Nucleus accumbens (tissue), 56 donors: ENCODE measurements at regions not wholly inside any gene's neighbourhood (a gene's known extent, or its start where the extent isn't known, plus 50 kb on each side); places are given as distances from the start of the nearest gene placed in this dataset.

ENCODE experiments used
- DNase-seq, 56 donors: peaks; one replicate each; lab custom pipeline; 2025; lab: John Stamatoyannopoulos, UW

DNA sequence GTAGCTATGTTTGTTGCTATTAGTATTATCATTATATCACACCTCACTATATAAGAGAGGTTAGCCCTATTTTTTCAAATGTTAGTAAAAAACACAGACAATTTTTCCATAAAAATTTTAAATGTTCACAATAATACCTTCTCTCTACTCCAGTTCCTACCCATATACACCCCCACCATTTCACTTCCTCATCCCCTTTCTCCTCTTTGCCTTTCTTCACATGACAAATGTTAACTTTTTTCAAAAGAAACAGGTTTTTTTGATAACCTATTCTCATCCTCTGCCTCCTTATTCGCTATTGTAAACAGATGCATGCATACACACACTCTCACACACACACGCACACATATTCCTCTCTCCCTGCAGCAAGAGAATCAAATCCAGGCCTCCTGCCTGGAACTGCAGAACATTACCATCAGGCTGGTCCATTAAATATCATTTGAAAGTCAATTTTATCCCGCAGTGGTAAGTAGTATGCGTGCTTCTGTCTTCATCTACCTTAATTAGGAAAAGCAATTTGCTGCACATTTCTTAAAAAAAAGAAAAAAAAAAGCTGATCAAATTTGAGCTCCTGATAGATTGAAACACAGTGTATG lies 55.5 kb downstream of the MID1IP1 start:
- no peak for DNase-seq

DNA sequence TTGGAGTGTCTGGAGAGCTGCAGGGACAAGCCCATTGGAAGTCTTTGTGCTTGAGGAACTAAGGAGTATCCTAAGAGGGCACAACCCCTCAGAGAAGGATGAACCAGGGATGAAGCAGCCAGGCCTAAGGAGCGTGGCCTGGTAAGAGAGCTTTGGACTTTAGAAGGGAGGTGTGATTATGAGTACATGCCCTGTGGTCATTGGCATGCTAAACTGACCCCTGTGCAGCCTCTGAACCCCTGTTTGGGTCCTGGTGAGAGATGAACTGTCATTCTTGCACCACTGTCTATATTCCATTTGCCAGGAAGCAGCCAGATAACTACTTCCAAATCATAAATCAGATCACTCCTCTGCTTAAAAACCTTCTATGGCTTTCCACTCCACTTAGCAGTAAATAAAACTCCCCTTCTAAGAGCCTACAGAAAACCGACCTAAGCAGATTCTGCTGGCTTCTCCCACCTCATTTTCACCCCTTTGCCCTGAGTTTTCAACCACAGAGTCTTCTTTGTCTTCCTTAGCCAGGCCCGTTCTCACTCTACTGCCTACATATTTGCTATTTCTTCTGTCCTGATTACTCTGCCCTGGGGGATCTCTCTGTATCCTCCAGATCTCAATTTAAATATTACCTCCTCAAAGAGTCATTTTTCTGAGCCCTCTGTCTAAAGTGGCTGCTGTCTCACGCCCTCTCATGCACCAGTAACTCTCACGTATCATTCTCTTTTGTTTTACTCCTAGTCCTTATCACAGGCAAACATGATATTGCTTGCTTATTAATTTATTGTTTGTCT lies 56.7 kb downstream of the MID1IP1 start:
- DNase-seq, result no peak

DNA sequence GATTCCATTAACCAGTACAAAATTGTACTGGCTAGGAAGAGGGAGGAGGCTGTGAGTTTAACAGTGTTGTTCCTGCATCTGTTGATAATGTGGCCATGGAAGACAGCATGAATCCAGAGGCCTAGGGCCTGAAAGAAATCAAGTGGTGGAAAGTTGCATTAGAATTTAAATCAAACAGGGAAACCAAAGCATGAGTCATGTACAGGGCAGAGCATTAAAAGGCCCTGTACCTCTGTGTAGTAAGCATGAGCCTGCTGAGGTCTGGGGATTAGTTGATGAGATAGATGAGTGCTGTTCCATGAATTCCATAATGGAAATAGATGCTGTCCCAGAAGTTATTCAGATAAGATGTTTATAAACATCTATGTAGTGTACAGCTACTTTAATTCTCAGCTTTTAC lies 58.3 kb downstream of the MID1IP1 start:
- DNase-seq, result no peak

DNA sequence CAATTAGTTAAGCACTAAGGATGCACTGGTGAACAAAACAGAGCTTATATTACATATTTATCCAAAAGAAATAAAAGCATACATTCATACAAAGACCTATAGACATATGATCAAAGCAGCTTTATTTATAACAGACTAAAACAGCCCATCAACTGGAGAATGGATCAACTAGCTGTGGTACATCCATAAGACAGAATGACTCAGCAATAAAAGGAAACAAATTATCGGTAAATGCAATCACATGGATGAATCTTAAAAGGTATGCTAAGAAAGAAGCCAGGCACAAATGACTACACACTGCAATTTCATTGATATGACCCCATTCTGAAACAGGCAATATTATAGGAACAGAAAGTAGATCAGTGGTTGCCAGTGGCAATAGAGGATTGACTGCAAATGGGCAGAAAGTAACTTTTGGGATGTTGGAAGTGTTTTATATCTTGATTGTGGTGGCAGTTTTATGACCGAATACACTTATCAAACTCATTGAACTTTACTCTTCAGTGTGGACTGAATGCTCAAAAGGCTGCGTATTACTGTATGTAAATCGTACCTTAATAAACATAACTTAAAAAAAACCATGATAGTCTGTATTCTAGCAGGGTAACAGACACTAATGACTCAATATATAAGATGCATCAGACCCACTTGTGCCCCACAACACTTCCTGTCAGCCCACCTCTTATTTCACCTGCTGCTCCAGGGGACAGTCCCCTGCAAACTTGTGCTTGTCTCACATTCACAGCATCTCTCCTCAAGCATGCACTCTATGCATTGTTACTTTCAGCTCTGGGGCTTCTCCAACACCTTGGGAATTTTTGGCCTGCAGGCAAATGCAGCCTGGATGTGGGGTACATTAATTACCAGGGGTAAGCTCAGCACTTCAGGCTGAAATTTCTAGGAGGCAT lies 59.1 kb downstream of the MID1IP1 start:
- DNase-seq, result no peak

DNA sequence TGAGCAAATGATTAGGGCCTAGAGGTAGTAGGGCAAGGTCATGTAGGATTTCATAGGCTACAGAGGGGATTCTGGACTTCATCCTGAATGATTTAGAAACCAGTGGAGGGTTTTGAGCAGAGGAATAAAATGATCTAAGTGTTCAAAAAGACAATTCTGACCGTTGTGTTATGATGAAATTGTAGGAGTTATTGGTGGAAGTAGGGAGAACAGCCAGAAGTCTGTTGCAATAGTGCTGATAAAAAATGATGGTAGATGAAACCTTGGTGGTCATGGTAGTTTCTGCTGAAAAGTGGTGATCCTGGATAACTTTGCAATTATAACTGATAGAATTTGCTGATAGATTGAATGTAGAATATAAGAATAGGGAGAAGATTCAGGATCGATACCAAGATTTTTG lies 60.2 kb downstream of the MID1IP1 start:
- no peak for DNase-seq

DNA sequence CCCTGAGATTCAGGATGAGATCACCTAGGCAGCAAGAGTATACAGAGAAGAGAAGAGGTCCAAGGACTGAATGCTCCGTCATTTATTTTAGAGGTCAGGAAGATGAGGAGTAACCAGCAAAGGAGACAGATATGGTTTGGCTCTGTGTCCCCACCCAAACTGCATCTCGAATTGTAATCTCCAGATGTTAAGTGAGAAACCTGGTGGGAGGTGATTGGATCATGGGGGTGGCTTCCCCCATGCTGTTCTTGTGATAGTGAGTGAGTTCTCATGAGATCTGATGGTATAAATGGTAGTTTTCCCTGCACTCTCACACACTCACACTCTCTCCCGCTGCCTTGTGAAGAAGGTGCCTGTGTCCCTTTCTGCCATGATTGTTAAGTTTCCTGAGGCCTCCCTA lies 60.8 kb downstream of the MID1IP1 start:
- no peak for DNase-seq

DNA sequence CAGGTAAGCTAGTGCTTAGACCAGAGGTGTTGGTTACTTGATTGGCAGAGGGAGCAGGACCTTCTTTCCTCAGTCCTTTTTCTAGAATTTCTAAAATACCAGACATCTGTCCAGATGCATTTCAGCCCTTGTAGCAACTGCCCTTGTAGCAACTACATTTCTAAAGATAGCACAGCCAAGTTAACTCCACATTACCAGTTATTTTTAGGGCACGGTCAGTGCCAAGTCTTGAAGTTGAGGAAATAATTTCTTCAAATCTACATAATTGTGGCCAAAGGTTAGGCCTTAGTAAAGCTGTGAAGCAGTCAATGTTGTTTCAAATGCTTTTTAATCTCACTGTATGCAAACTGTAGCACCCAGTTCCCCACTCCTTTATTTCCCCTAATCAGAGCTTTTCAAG lies 62.9 kb downstream of the MID1IP1 start:
- DNase-seq, result no peak

DNA sequence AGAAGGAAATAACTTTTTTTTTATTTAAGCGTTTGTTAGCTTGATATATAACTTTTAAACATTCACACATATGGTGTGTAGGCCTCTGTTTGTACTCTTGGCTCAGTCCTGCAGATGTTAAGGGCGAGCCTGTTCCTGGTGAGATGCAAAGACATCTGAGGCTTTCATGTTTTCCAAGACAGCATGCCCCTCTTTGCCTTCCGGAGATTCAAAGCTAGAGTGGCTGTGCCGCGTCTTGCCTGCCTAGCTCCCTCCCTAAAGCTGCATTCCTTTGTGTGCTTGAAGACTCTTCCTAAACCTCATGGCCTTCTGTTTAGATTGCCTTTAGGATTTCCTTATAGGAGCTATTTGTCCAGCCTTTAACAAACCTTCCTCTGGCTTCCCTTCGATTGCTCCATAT lies 67.1 kb downstream of the MID1IP1 start:
- no peak for DNase-seq

DNA sequence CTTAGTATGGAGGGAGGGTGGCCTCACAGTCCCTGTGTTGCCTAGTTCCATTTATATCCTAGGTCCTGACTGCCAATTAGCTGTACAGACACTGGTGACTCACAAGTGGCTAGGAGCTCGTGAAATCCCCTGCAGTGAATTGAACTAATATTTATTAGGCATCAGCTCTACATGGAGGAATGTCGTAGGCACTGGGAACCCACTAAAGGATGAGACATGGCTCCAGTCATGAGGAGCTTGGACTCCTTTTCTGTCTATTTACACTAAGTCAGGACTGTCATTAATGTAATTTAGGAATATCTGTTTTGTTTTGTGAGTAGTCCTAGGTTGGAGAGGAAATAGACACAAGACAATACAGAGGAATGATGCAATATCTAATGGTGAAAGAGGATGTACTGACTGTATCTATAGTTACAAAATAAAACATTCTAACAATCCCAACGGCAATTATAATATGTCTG lies 67.7 kb downstream of the MID1IP1 start:
- peak in 1 of 56 donors; percentile 1 for DNase-seq

DNA sequence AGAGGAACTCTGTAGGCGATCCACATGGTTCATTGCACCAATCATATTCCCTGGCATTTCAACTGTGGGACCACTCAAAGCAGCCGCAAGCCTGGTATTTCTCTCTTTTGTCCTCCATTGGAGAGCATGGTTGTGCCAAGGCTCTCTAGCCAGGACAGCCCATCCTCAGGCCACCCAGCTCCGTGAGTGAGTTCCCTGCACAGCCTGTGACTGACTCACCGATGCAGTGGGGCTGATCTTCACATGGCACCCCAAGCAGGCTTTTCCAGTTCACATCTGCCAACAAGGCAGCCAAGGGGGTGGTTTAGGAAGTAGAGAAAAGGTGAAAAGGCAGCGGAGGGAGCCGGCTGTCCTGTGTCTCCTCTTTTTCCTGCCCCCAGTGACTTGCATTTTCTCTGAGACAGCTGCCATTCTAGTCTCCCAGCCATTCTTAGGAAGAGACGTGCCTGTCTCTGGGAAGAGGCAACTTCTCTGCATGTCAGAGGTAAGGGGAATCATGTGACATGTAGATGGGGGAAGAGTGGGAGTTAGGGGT lies 69.2 kb downstream of the MID1IP1 start:
- DNase-seq, result no peak

DNA sequence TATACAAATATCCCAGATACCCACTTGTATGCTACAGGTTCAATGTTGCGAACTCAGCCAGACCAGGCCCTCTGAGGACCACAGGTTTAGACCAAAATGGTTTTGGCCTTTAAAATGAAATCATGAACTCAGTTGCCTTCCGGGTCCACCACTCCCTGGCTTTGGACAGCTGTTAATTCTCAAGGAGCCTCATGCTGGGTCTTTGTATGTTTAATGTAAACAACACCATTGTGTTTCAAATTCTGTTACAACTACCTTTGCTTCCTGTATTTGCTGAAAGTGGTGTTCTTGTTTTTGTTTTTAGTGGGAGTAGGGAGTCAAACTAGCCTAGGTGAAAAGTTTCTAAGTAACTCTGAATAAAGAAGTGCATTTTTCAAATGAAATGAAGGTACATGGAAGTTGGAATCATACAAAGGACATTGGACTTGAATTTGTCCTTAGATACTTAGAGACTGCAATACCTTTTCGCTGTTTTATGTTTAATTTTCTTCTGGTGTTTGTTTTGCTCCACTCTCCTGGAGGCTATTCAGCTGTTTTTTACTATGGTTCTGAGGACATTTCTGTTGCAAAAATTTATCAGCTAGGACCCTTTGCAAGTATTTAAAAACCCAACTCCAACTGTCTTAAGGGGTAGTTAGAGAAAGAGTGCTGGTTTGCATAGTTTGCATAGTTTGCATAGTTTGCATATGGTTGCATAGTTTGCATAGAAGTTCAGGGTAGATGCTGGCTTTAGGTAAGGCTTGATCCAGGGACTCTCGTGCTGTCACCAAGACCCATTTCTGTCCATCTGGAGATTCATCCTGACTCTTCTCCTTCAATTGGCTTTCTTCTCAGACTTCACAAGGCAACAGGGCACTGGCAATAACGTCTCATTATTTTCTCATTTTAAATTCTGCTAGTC lies 70.1 kb downstream of the MID1IP1 start:
- DNase-seq, result no peak

DNA sequence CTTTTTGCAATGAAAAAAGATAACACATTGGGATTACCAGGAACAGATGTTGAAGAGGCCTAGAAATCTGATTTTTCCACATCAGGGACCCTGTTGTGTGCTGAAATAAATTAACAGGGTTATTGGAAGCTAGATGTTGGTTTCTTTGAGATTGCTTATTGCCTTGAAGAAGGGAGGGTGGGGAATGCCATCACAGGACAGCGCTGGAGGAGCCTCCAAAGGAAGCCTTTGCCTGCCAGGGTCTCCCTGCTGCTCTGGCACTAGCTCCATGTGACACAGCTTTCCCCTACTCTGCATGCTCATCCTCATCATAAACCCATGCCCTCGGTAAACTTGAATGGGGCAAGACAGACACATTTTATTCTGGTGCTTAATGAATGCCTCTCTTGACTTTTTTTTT lies 76.1 kb downstream of the MID1IP1 start:
- no peak for DNase-seq

DNA sequence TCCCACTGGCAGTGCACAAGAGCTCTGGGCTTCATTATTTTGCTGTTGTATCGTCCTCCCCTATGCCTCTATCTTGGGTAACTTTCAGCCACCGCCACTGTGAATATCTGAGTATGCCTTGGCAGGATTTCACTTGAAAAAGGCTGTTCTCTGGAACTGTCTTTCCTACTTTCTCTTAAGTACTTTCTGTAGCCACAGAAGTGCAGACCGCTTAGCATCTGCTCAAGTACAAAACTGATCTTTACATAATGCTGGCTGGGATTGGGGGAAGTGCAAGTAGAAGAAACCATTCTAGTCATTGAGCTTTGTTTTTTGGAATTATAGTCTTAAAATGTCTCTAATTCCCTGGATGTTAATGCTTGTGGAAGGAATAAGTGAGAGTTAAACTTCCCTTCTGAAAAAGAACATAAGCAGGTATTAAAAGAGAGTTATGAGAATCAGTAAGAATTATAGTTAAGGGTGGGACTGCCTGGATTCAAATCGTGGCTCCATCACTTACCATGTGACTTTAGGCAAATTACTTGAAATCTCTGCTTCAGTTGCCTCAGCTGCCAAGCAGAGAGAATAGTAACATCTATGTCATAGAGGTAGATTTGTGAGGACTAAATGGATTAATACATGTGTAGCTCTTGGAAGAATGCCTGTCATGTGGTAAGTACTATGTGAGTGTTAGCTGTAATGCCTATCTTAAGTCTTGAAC lies 77.5 kb downstream of the MID1IP1 start:
- no peak for DNase-seq

DNA sequence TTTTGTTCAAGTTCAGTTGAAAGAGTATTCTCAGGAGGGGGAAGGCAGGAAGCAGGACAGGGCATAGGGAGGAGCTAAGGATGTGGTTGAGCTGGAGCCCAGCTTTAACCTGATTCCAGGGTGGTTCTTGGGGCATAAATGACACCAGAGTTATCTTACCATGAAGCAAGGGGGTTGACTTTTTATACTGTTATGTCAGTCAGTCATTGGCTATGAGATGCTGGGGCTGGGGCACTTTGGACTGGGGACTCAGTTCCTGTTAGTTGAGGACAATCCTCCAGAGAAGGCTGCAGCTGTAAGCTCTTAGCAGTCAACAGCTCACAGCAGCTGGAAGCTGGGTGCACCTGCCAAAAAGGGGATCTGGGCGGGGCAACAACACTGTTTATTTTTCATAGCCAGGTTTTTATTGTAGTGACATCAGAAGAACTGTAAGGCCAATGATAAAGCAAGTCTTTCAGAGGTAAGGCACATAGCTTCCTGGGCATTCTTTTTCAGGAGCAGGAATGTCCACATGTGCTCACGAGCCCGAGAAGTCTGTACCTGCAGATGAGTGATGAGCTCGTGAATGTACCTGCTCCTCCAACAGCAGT lies 78.5 kb downstream of the MID1IP1 start:
- DNase-seq, result no peak

DNA sequence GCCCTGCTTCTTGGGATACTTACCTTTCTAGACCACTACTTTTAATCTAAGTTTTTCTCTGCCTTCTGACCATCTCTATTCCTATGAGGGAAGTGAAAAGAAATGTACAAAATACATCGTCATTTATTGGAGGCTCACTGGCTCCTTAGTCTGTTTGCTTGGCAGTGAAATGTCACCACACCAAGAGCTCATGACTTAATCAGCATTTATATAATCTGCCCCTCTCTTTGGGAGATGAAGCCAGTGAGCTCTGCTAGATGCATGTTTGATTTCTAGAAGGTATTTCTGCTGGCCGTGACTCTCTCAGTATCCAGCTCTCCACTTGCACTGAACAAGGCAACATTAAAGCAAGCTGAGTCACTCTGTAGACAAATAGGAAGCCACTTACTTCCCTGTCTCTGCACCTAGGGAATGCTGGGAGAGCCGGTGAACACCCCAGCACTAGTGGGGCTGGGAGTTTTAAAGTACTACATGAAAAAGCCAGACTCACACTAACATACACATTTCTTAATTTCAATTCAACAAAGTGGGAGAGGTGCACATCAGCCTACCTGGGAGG lies 79.1 kb downstream of the MID1IP1 start:
- DNase-seq, result no peak

DNA sequence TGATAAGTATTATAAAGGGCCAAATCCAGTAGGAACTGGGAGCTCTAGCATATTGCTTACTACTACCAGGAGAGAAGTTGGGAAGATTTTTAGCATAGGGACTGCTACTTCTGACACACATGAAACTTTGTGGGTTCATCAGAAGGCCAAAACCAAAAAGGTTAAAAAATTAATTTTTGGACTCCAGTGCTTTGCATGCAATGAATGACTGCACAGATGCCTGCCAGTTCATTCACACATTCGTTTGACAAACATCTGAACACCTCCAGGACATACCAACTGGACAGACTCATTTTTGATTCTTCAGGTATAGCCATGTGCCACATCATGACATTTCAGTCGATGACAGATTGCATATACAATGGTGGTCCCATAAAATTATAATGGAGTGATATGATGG lies 79.8 kb downstream of the MID1IP1 start:
- DNase-seq, result no peak

DNA sequence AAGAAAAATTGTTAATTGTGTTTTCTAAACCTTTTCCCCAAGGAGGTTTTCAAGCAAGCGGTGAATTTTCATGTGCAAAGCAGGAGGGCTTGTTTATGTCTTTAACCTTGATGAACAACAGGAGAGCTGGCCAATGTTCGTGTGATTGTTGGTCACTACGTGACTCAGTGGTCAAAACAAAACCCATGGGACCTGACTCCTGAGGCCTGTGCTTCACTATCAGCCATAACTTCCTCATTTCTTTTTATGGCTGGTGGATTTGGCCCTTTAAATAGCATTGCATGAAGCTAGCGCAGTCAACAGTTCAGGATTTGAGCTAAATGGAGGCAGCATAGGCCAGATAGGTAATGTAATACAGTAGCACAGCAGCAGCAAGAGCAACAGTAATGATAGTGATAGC lies 80.5 kb downstream of the MID1IP1 start:
- no peak for DNase-seq

DNA sequence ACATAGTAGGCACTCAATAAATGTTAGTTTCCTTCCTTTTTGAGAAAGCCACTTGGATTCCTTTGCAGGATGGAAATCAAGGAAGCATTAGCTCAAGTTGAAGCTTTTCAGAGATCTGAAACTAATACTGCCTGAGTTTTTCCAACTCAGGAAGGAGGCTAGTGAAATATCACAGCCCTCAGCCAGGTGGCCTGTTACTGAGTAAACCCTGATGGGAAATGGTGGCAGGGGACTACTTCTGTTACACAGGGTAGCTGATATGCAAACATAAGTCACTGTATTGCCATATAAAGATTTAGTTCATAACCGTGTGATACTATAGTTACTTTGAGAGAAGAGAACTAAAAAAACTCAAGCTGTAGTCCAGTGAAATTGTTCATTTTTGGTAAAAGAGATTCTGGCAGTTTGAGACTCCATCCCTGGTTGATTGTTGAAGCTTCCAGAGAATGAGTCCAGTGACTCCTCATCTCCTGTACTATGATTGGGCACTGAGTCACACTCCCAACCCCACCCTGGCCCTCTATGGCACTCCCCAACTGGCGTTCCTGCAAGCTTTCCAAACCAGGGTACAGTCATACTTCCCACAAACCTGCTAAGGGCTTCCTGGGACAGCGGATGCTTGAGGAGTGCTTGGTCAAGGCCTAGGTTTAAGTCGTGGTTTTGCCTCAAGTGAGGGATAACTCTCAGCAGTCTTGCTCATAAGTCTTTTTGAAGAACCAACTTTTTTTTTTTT lies 81.8 kb downstream of the MID1IP1 start:
- no peak for DNase-seq
